ENCODE measurements at regions not wholly inside any gene's neighbourhood (a gene's known extent, or its start where the extent isn't known, plus 50 kb on each side); places are given as distances from the start of the nearest gene placed in this dataset.

- TF ChIP-seq GATA2 (IDR thresholded peaks at IDR 0.05; ENCODE audit: low read depth, low read length) (no peak), GATA3 (IDR thresholded peaks at IDR 0.05; ENCODE audit: low read depth, low read length) (no peak)
These were observed 682.7 kb upstream of the FANCL start for GRCh38 chr2:58923869-58924268.
